ENCODE measurements at regions not wholly inside any gene's neighbourhood (a gene's known extent, or its start where the extent isn't known, plus 50 kb on each side); places are given as distances from the start of the nearest gene placed in this dataset.

DNA sequence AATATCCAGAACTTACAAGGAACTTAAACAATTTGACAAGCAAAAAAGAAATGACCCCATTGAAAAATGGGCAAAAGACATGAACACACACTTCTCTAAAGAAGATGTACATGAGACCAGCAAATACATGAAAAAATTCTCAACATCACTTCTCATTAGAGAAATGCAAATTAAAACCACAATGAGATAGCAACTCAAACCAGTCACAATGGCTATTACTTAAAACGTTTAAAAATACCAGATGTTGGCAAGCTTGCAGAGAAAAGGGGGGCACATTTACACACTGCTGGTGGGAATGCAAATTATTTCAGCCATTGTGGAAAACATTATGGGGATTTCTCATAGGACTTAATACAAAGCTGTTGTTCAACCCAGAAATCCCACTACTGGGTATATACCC, 1634.0 kb downstream of the NCAM2 start:
- TF ChIP-seq, protein P1, sequence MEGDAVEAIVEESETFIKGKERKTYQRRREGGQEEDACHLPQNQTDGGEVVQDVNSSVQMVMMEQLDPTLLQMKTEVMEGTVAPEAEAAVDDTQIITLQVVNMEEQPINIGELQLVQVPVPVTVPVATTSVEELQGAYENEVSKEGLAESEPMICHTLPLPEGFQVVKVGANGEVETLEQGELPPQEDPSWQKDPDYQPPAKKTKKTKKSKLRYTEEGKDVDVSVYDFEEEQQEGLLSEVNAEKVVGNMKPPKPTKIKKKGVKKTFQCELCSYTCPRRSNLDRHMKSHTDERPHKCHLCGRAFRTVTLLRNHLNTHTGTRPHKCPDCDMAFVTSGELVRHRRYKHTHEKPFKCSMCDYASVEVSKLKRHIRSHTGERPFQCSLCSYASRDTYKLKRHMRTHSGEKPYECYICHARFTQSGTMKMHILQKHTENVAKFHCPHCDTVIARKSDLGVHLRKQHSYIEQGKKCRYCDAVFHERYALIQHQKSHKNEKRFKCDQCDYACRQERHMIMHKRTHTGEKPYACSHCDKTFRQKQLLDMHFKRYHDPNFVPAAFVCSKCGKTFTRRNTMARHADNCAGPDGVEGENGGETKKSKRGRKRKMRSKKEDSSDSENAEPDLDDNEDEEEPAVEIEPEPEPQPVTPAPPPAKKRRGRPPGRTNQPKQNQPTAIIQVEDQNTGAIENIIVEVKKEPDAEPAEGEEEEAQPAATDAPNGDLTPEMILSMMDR (IDR thresholded peaks at IDR 0.05): no peak
- H3K27me3 Mint-ChIP-seq: no peaks in the 10 kb centered on the region
- intact Hi-C loops (cut with micrococcal nuclease): no loop called here
- DNase-seq (no peak), ATAC-seq (no peak)
- POLR2A ChIA-PET: no interaction called here
- CTCF ChIA-PET: no interaction called here
- H3K9me3 Mint-ChIP-seq: no peaks in the 10 kb centered on the region
- H3K36me3 Mint-ChIP-seq (ENCODE audit: low read depth): no peaks in the 10 kb centered on the region
- H3K27ac Mint-ChIP-seq: no peak overlapping the region
- no peaks in the 10 kb centered on the region for H3K4me1 Mint-ChIP-seq (ENCODE audit: low read depth)
- no peak overlapping the region for H3K4me3 Mint-ChIP-seq

DNA sequence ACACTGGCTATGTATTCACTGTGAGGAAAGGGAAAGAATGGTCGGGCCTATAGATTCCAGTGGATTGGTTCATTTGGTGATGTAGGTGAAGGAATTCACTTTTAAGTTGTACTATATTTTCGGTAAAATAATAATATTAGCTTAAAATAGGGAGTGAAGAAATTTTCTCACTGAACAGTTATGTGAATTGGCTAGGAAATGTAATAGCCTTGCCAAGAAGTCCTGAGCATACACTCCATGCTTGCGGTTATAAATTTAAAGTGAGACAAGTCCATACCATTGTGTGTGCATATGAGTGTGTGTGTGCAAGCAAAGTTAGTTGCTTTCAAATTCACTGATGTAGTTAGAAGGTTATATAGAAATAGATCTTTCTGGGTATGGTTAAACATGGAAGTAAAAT, 1651.0 kb downstream of the NCAM2 start:
- no peak overlapping the region for H3K27ac Mint-ChIP-seq
- H3K36me3 Mint-ChIP-seq (ENCODE audit: low read depth): no peaks in the 10 kb centered on the region
- no peaks in the 10 kb centered on the region for H3K27me3 Mint-ChIP-seq
- intact Hi-C loops (cut with micrococcal nuclease): no loop called here
- H3K9me3 Mint-ChIP-seq: no peaks in the 10 kb centered on the region
- ChIA-PET POLR2A (no interaction called here), CTCF (no interaction called here)
- DNase-seq (no peak), ATAC-seq (no peak)
- no peak overlapping the region for H3K4me3 Mint-ChIP-seq
- no peaks in the 10 kb centered on the region for H3K4me1 Mint-ChIP-seq (ENCODE audit: low read depth)
- TF ChIP-seq, protein P1 (IDR thresholded peaks at IDR 0.05): no peak

DNA sequence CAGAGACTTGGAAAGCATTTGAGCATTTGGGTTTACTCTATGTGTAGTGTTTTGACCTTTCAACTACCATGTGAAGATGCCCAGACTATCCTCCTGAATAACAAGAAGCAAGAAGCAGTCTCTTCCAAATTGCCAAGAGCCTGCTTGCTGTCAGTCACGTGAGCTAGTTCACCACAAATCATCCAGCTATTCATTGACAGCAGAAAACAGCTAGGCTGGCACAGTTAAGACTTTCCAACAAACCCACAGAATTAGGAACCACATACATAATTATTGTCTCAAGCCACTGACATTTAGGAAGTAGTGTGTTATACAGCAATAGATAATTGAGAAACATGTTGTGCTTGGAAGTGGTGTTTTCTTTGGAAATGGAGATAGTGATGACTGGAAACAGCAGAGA, 1652.0 kb downstream of the NCAM2 start:
- ATAC-seq: no peak
- no peak for DNase-seq
- POLR2A ChIA-PET: no interaction called here
- H3K27ac Mint-ChIP-seq: no peak overlapping the region
- CTCF ChIA-PET: no interaction called here
- intact Hi-C loops (cut with micrococcal nuclease): no loop called here
- TF ChIP-seq, protein P1 (IDR thresholded peaks at IDR 0.05): no peak
- H3K4me3 Mint-ChIP-seq: no peak overlapping the region
- no peaks in the 10 kb centered on the region for H3K9me3 Mint-ChIP-seq
- no peaks in the 10 kb centered on the region for H3K36me3 Mint-ChIP-seq (ENCODE audit: low read depth)
- no peaks in the 10 kb centered on the region for H3K4me1 Mint-ChIP-seq (ENCODE audit: low read depth)
- no peaks in the 10 kb centered on the region for H3K27me3 Mint-ChIP-seq

DNA sequence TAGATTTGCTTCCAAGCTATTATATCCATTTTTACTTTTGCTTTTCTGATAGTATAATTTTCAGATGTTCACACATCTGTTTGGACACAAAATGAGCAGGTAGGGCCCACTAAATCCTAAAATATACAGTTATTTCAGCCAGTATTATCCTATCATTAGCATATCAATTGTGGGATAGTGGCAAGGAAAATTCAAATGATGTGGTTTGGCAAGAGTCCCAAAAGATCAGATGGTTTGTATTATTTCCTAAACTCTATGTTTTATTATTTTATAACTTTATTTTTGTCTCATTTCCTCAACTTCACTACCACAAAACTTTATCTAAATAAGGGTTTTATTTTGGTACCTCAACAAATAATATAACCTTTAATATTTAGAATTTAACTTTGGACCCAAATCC, 1659.6 kb downstream of the NCAM2 start:
- ChIA-PET CTCF (interaction anchor here (2.4 kb wide), 1 partner anchor 134 kb away, joined by 6 read pairs; no protein-coding TSS in a partner anchor), POLR2A (no interaction called here)
- Mint-ChIP-seq H3K4me3 (no peak overlapping the region), H3K27ac (no peak overlapping the region), H3K36me3 (ENCODE audit: low read depth) (no peaks in the 10 kb centered on the region), H3K9me3 (no peaks in the 10 kb centered on the region), H3K27me3 (no peaks in the 10 kb centered on the region), H3K4me1 (ENCODE audit: low read depth) (no peaks in the 10 kb centered on the region)
- TF ChIP-seq, protein P1 (IDR thresholded peaks at IDR 0.05): no peak
- intact Hi-C loops (cut with micrococcal nuclease): no loop called here
- no peak for DNase-seq
- ATAC-seq: no peak

DNA sequence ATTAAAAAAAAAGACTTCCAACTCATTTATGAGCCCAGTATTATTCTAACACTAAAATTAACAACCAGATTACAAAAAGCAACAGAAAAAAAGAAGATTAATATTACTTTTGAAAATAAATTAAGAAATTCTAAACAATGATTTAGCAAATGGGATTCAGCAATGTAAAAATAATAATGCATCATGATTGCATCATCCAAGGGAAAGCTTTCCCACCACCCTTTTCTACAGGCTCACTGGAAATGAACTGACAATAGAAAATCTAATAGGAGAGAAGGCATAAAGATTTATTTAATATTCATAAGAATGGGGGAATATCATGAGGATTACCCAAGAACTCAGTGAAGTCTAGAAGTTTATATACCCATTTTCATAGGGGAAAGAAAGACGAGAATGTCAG, 1671.9 kb downstream of the NCAM2 start:
- TF ChIP-seq, protein P1 (IDR thresholded peaks at IDR 0.05): no peak
- Mint-ChIP-seq H3K36me3 (ENCODE audit: low read depth) (no peaks in the 10 kb centered on the region), H3K9me3 (peaks cover 5% of the 10 kb centered on the region), H3K4me3 (no peak overlapping the region), H3K27ac (no peak overlapping the region), H3K4me1 (ENCODE audit: low read depth) (no peaks in the 10 kb centered on the region), H3K27me3 (no peaks in the 10 kb centered on the region)
- intact Hi-C loops (cut with micrococcal nuclease): no loop called here
- ChIA-PET POLR2A (no interaction called here), CTCF (no interaction called here)
- no peak for DNase-seq
- no peak for ATAC-seq
